ENCODE measurements at regions not wholly inside any gene's neighbourhood (a gene's known extent, or its start where the extent isn't known, plus 50 kb on each side); places are given as distances from the start of the nearest gene placed in this dataset.

DNA sequence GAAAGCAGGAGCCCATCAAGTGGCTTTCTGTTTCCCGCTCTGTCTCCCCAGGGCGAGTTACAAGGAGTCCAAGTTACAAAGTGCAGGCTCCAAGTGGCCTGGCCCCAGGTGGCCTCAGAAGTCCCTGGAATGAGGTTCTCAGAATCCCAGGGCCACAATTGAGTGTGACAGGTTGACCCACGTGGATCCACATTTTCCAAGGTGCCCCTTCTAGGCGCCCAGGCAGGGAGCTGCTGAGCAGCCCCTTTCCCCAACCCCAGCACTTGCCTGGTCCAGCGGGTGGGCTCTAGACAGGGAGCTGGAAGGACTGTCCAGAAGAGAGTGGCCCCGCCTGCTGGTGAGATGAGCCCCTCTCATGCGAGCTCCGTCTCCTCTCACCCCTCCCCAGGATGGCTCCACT is 253.4 kb downstream of the CYP26B1 start:
- H3K9me3 ChIP-seq = no peaks in the 10 kb centered on the region
- TF ChIP-seq POLR2A (IDR thresholded peaks at IDR 0.05) = no peak
- TF ChIP-seq, protein P1, sequence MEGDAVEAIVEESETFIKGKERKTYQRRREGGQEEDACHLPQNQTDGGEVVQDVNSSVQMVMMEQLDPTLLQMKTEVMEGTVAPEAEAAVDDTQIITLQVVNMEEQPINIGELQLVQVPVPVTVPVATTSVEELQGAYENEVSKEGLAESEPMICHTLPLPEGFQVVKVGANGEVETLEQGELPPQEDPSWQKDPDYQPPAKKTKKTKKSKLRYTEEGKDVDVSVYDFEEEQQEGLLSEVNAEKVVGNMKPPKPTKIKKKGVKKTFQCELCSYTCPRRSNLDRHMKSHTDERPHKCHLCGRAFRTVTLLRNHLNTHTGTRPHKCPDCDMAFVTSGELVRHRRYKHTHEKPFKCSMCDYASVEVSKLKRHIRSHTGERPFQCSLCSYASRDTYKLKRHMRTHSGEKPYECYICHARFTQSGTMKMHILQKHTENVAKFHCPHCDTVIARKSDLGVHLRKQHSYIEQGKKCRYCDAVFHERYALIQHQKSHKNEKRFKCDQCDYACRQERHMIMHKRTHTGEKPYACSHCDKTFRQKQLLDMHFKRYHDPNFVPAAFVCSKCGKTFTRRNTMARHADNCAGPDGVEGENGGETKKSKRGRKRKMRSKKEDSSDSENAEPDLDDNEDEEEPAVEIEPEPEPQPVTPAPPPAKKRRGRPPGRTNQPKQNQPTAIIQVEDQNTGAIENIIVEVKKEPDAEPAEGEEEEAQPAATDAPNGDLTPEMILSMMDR (IDR thresholded peaks at IDR 0.05) = no peak
- no peaks in the 10 kb centered on the region for H3K4me1 ChIP-seq
- H3K27ac ChIP-seq = no peak overlapping the region
- H3K4me3 ChIP-seq = no peak overlapping the region
- H3K36me3 ChIP-seq = no peaks in the 10 kb centered on the region
- intact Hi-C loops (cut with DNase I) = no loop called here
- 84% methylated on average over 5 of the region's 8 CpGs for WGBS (ENCODE audit: insufficient coverage, low coverage, low lambda C conversion rate, missing lambda C conversion rate)
- no peak for DNase-seq
- ATAC-seq = no peak
- H3K27me3 ChIP-seq = no peaks in the 10 kb centered on the region

DNA sequence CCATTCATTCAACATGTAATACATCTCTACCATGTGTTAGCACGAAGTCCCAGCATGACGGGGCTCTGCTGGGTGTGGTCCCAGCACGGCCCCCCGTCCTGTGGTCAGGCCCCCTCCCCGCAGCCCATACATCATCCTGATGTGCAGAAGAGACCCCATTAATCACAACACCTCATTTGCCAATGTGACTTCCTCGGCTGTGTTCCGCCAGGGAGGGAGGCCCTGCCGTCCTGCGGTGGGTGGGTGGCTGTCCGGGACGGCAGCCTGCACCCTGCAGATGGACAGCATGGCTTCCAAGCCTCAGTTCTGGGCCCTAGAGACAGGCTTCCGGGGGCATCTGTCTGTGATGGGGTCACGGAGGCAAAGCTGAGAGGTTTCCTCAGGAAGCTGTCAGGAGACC is 254.0 kb downstream of the CYP26B1 start:
- Histone ChIP-seq H3K27ac (no peak overlapping the region), H3K9me3 (no peaks in the 10 kb centered on the region), H3K36me3 (no peaks in the 10 kb centered on the region), H3K4me3 (no peak overlapping the region), H3K4me1 (no peaks in the 10 kb centered on the region), H3K27me3 (no peaks in the 10 kb centered on the region)
- WGBS (ENCODE audit: insufficient coverage, low coverage, low lambda C conversion rate, missing lambda C conversion rate) = 59% methylated on average over 3 of the region's 13 CpGs
- TF ChIP-seq, protein P1 (IDR thresholded peaks at IDR 0.05) = no peak
- TF ChIP-seq POLR2A (IDR thresholded peaks at IDR 0.05) = no peak
- DNase-seq (no peak), ATAC-seq (no peak)
- intact Hi-C loops (cut with DNase I) = no loop called here

DNA sequence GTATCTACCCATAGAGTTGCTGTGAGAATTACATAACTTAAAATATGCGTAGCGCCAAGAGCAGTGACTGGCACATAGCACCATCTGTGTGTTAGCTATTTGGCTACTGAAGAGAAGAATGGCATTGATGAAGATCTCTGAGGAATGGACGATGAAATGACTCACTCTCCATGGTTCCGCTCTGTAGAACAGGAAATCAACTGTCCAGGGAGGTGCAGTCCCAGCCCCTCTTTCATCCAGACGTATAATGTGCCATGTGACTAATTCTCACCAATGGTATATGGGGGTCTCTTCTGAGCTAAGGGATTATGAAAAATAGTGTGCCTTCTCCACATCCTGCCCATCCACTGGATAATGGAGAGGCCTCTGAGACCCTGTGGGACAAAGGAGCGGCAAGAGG is 254.8 kb downstream of the CYP26B1 start:
- Histone ChIP-seq H3K4me1 (no peaks in the 10 kb centered on the region), H3K27me3 (no peaks in the 10 kb centered on the region), H3K36me3 (no peaks in the 10 kb centered on the region), H3K9me3 (no peaks in the 10 kb centered on the region), H3K27ac (no peak overlapping the region), H3K4me3 (no peak overlapping the region)
- DNase-seq = no peak
- 68% methylated on average over 6 of the region's 6 CpGs for WGBS (ENCODE audit: insufficient coverage, low coverage, low lambda C conversion rate, missing lambda C conversion rate)
- no peak for ATAC-seq
- intact Hi-C loops (cut with DNase I) = no loop called here
- TF ChIP-seq POLR2A (IDR thresholded peaks at IDR 0.05) = no peak
- TF ChIP-seq, protein P1 (IDR thresholded peaks at IDR 0.05) = no peak

DNA sequence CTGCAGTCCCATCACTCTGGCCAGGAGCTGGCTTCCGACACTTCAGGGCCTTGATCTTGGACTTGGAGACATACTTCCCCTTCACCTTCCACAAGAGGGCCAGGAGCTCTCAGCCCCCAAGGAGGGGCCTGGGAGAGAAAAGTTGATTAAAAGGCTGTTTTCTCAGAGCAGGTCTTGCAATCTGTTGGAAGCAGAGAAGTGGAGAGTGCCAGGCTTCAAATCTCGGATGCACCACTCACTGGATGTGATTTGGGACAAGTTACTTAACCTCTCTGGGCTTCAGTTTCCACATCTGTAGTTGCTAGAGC is 255.3 kb downstream of the CYP26B1 start:
- no peak overlapping the region for H3K27ac ChIP-seq
- ATAC-seq = no peak
- intact Hi-C loops (cut with DNase I) = no loop called here
- no peaks in the 10 kb centered on the region for H3K4me1 ChIP-seq
- no peaks in the 10 kb centered on the region for H3K27me3 ChIP-seq
- WGBS (ENCODE audit: insufficient coverage, low coverage, low lambda C conversion rate, missing lambda C conversion rate) = 67% methylated on average over 1 of the region's 2 CpGs
- H3K9me3 ChIP-seq = no peaks in the 10 kb centered on the region
- DNase-seq = no peak
- H3K4me3 ChIP-seq = no peak overlapping the region
- TF ChIP-seq, protein P1 (IDR thresholded peaks at IDR 0.05) = no peak
- no peak for TF ChIP-seq POLR2A (IDR thresholded peaks at IDR 0.05)
- no peaks in the 10 kb centered on the region for H3K36me3 ChIP-seq

DNA sequence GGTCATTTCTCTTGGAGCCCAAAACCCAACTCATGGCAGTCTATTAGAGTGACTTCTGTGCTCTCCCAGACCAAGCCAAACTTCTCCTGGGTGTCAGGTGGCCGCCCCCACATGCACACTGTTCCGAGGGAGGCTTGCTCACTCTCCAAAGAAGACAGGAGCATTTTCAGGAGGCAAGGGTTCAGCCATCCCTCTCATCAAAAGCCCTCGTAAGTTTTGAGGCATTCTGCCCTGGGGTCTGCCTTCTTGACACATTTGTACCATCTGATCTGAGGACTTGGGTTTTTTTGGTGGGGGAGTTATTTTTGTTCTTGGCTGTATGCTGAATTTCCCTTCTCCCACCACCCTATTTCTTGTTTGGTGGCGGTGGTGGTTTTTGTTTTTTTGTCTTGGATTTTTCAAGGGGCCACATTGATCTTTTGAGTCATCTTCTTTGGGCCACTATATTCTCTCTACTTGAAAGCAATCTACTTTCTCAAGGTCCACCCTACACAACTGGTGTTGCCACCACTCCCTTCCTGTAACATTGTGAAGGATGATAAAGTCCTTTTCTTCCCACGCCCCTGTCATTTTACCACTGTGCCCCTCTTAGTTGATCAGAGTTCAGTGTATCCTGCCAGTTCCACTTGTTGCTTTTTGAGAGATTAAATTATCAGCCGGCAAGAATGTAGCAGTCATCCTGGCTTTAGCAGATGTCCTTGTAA is 255.8 kb downstream of the CYP26B1 start:
- Histone ChIP-seq H3K36me3 (no peaks in the 10 kb centered on the region), H3K4me3 (no peak overlapping the region), H3K27me3 (no peaks in the 10 kb centered on the region), H3K27ac (no peak overlapping the region), H3K4me1 (no peaks in the 10 kb centered on the region), H3K9me3 (no peaks in the 10 kb centered on the region)
- intact Hi-C loops (cut with DNase I) = no loop called here
- ATAC-seq (no peak), DNase-seq (no peak)
- no peak for TF ChIP-seq POLR2A (IDR thresholded peaks at IDR 0.05)
- TF ChIP-seq, protein P1 (IDR thresholded peaks at IDR 0.05) = no peak
- 70% methylated on average over 6 of the region's 6 CpGs for WGBS (ENCODE audit: insufficient coverage, low coverage, low lambda C conversion rate, missing lambda C conversion rate)
